Left lobe of liver (tissue), 2 donors: ENCODE measurements at regions not wholly inside any gene's neighbourhood (a gene's known extent, or its start where the extent isn't known, plus 50 kb on each side); places are given as distances from the start of the nearest gene placed in this dataset.

Experiments
- ATAC-seq: fragments of 200-7000 bp; cut with Tn5 transposase; one replicate; pipeline ENCODE4 v1.9.1; 2020; ENCODE audit warnings: mild to moderate bottlenecking, moderate library complexity
- DNase-seq: peaks from one replicate; pipeline ENCODE4 v3.0.0-alpha.2; 2020; ENCODE audit warnings: low spot score
- donor health status: DM: no; HTN: no; CAD: no; lungs with moderate emphysema.
- donor health status: DM: no; HTN: yes; CAD: no.

GRCh38 chr15:62722237-62722636 lies 320.3 kb upstream of the TPM1 start:
- DNase-seq (no peak), ATAC-seq (no peak)

GRCh38 chr15:62726461-62726860 lies 316.1 kb upstream of the TPM1 start:
- DNase-seq (no peak), ATAC-seq (no peak)

- ATAC-seq (no peak), DNase-seq (no peak)
Observed at GRCh38 chr15:62727501-62727900, 315.0 kb upstream of the TPM1 start.

GRCh38 chr15:62730825-62731224 lies 311.7 kb upstream of the TPM1 start:
- ATAC-seq (no peak), DNase-seq (no peak)

- DNase-seq, result no peak
- no peak for ATAC-seq
Observed at GRCh38 chr15:62732078-62732477, 310.5 kb upstream of the TPM1 start.

GRCh38 chr15:62734706-62735105 lies 307.8 kb upstream of the TPM1 start:
- ATAC-seq (no peak), DNase-seq (no peak)

GRCh38 chr15:62736756-62737155 lies 305.8 kb upstream of the TPM1 start:
- no peak for DNase-seq
- no peak for ATAC-seq

GRCh38 chr15:62737551-62737950 lies 305.0 kb upstream of the TPM1 start:
- no peak for ATAC-seq
- DNase-seq, result no peak

GRCh38 chr15:62739082-62739481 lies 303.5 kb upstream of the TPM1 start:
- ATAC-seq (no peak), DNase-seq (no peak)

- DNase-seq (no peak), ATAC-seq (no peak)
Observed at GRCh38 chr15:62739507-62739906, 303.0 kb upstream of the TPM1 start.

GRCh38 chr15:62740141-62741004 lies 302.2 kb upstream of the TPM1 start:
- DNase-seq, result no peak
- ATAC-seq, result no peak

GRCh38 chr15:62741106-62741505 lies 301.4 kb upstream of the TPM1 start:
- DNase-seq (no peak), ATAC-seq (no peak)

GRCh38 chr15:62742409-62743171 lies 300.0 kb upstream of the TPM1 start:
- peak; percentile 94 for ATAC-seq
- DNase-seq, result no peak

- DNase-seq, result no peak
- no peak for ATAC-seq
Observed at GRCh38 chr15:62745621-62746225, 296.8 kb upstream of the TPM1 start.

- DNase-seq (no peak), ATAC-seq (no peak)
Observed at GRCh38 chr15:62748196-62748595, 294.4 kb upstream of the TPM1 start.

- ATAC-seq (no peak), DNase-seq (no peak)
Observed at GRCh38 chr15:62749036-62749815, 293.3 kb upstream of the TPM1 start.

GRCh38 chr15:62750471-62750870 lies 292.1 kb upstream of the TPM1 start:
- no peak for DNase-seq
- no peak for ATAC-seq

GRCh38 chr15:62752657-62753517 lies 289.7 kb upstream of the TPM1 start:
- no peak for DNase-seq
- ATAC-seq, result peak; percentile 34

GRCh38 chr15:62753518-62754221 lies 288.9 kb upstream of the TPM1 start:
- ATAC-seq, result no peak
- no peak for DNase-seq
